Hepatocyte (in vitro differentiated cells): ENCODE measurements at regions not wholly inside any gene's neighbourhood (a gene's known extent, or its start where the extent isn't known, plus 50 kb on each side); places are given as distances from the start of the nearest gene placed in this dataset.
A peak's percentile ranks its signal among the peaks of the same experiment; 100 is the strongest.

Experiments used
- EZH2 ChIP-seq: fragments of 200-600 bp; sonication (generic); IDR thresholded peaks from 2 replicates; pipeline ENCODE4 v1.6.1; 2016; ENCODE audit warnings: antibody characterized with exemption, mild to moderate bottlenecking, borderline replicate concordance
- EZH2phosphoT487 ChIP-seq: fragments of 200-600 bp; sonication (generic); IDR thresholded peaks from one replicate; pipeline ENCODE4 v1.6.1; 2018; ENCODE audit warnings: antibody characterized with exemption, mild to moderate bottlenecking, low read depth, moderate library complexity; ENCODE audit not compliant: unreplicated experiment, severe bottlenecking
- TF ChIP-seq, protein P1 (sequence below): fragments of 200-600 bp; sonication (generic); IDR thresholded peaks from 2 replicates; pipeline ENCODE4 v1.5.1; 2016; ENCODE audit warnings: antibody characterized with exemption, mild to moderate bottlenecking; ENCODE audit not compliant: poor library complexity

GRCh38 chr10:91694170-91694794, 61.4 kb upstream of the PPP1R3C start:
- no peak for TF ChIP-seq EZH2phosphoT487
- TF ChIP-seq, protein P1, sequence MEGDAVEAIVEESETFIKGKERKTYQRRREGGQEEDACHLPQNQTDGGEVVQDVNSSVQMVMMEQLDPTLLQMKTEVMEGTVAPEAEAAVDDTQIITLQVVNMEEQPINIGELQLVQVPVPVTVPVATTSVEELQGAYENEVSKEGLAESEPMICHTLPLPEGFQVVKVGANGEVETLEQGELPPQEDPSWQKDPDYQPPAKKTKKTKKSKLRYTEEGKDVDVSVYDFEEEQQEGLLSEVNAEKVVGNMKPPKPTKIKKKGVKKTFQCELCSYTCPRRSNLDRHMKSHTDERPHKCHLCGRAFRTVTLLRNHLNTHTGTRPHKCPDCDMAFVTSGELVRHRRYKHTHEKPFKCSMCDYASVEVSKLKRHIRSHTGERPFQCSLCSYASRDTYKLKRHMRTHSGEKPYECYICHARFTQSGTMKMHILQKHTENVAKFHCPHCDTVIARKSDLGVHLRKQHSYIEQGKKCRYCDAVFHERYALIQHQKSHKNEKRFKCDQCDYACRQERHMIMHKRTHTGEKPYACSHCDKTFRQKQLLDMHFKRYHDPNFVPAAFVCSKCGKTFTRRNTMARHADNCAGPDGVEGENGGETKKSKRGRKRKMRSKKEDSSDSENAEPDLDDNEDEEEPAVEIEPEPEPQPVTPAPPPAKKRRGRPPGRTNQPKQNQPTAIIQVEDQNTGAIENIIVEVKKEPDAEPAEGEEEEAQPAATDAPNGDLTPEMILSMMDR = peak; percentile 60
- no peak for TF ChIP-seq EZH2
